B cell (primary cell): ENCODE measurements at regions not wholly inside any gene's neighbourhood (a gene's known extent, or its start where the extent isn't known, plus 50 kb on each side); places are given as distances from the start of the nearest gene placed in this dataset.

Experiments
- ATAC-seq: fragments of 200-7000 bp; cut with Tn5 transposase; one replicate; pipeline ENCODE4 v1.10.0; 2021; ENCODE audit warnings: low read depth, mild to moderate bottlenecking, moderate number of reproducible peaks, moderate library complexity
- CTCF ChIA-PET: fragments of 350-600 bp; sonication (Branson Sonifier 250); formaldehyde crosslinking; loops from one replicate; lab custom pipeline; 2021; ENCODE audit warnings: antibody characterized with exemption, inconsistent platforms; lab: Charles Lee
- POLR2A ChIA-PET: fragments of 350-600 bp; sonication (Branson Sonifier 250); formaldehyde crosslinking; loops from one replicate; lab custom pipeline; 2021; ENCODE audit warnings: antibody characterized with exemption; lab: Charles Lee
- DNase-seq: peaks from one replicate; pipeline ENCODE4 v3.0.0; 2013
- H2AFZ ChIP-seq: 2 replicates; pipeline ENCODE4 v1.6.1; 2012; ENCODE audit warnings: mild to moderate bottlenecking, low read depth, low read length; ENCODE audit not compliant: insufficient read depth, poor library complexity, severe bottlenecking
- H3K27ac ChIP-seq, 2 donors: 1 replicate in 1 of 2; 2 replicates in 1 of 2; pipeline ENCODE4 v1.5.1; 2012 to 2013; ENCODE audit warnings: low read length in 2 of 2, mild to moderate bottlenecking in 2 of 2, moderate library complexity in 1 of 2
- H3K27me3 ChIP-seq, 4 experiments: fragments of 200-600 bp in 1 of 4; sonication (generic) in 1 of 4; replicated peaks in 1 of 4; 1 replicate in 2 of 4; 2 replicates in 2 of 4; pipeline versions ENCODE4 v1.6.1 to v1.7.0; 2013 to 2016; ENCODE audit warnings: low read length in 3 of 4, mild to moderate bottlenecking in 2 of 4, mixed read lengths in 1 of 4, moderate library complexity in 1 of 4; ENCODE audit not compliant: insufficient read depth in 4 of 4, control insufficient read depth in 3 of 4; ENCODE audit errors: control extremely low read depth in 1 of 4
- H3K36me3 ChIP-seq, 2 experiments: replicated peaks in 1 of 2; 1 replicate in 1 of 2; 2 replicates in 1 of 2; pipeline versions ENCODE4 v1.6.1 to v1.7.1; 2013; ENCODE audit warnings: low read length in 1 of 2; ENCODE audit not compliant: insufficient read depth in 2 of 2, control insufficient read depth in 1 of 2; ENCODE audit errors: control extremely low read depth in 1 of 2, extremely low read depth in 1 of 2
- H3K4me1 ChIP-seq, 2 donors: fragments of 200-600 bp in 1 of 2; sonication (generic) in 1 of 2; 1 replicate in 1 of 2; 2 replicates in 1 of 2; pipeline versions ENCODE4 v1.5.1 to v1.6.1; 2013 to 2017; ENCODE audit warnings: low read length in 2 of 2; ENCODE audit not compliant: control insufficient read depth in 2 of 2, insufficient read depth in 2 of 2
- H3K4me2 ChIP-seq: replicated peaks from 2 replicates; pipeline ENCODE3; 2012; ENCODE audit warnings: mild to moderate bottlenecking, low read depth, low read length; ENCODE audit not compliant: poor library complexity, severe bottlenecking
- H3K4me3 ChIP-seq, 5 experiments: fragments of 200-600 bp in 1 of 5; sonication (generic) in 1 of 5; 1 replicate in 3 of 5; 2 replicates in 2 of 5; pipeline versions ENCODE4 v1.5.1 to v1.7.0; 2011 to 2016; ENCODE audit warnings: low read length in 4 of 5, mild to moderate bottlenecking in 4 of 5, low read depth in 2 of 5, control low read depth in 1 of 5, moderate library complexity in 1 of 5; ENCODE audit not compliant: insufficient read depth in 1 of 5; ENCODE audit errors: control extremely low read depth in 1 of 5, extremely low read depth in 1 of 5
- H3K79me2 ChIP-seq: fragments of 200-600 bp; sonication (generic); one replicate; pipeline ENCODE4 v1.6.0; 2016; ENCODE audit warnings: low read length; ENCODE audit not compliant: control insufficient read depth, insufficient read depth
- H3K9ac ChIP-seq: fragments of 200-600 bp; sonication (generic); 2 replicates; pipeline ENCODE4 v1.6.1; 2017; ENCODE audit warnings: mild to moderate bottlenecking, low read length, moderate library complexity
- H3K9me3 ChIP-seq, 3 donors: one replicate each; pipeline versions ENCODE4 v1.6.1 to v1.7.1; 2013; ENCODE audit warnings: low read length in 2 of 3; ENCODE audit not compliant: control insufficient read depth in 2 of 3, insufficient read depth in 1 of 3; ENCODE audit errors: control extremely low read depth in 1 of 3
- H4K20me1 ChIP-seq: 2 replicates; pipeline ENCODE4 v1.6.0; 2012; ENCODE audit warnings: mild to moderate bottlenecking, low read length; ENCODE audit not compliant: insufficient read depth, control insufficient read depth, poor library complexity, severe bottlenecking
- H3K27ac Mint-ChIP-seq: one replicate; pipeline ENCODE4 v1.8.0; 2021; ENCODE audit warnings: mixed read lengths
- H3K27me3 Mint-ChIP-seq: one replicate; pipeline ENCODE4 v1.8.0; 2021; ENCODE audit warnings: mixed read lengths
- H3K4me1 Mint-ChIP-seq: one replicate; pipeline ENCODE4 v1.8.0; 2021; ENCODE audit warnings: mixed read lengths
- H3K4me3 Mint-ChIP-seq: one replicate; pipeline ENCODE4 v1.8.0; 2021; ENCODE audit warnings: mixed read lengths
- H3K9me3 Mint-ChIP-seq: one replicate; pipeline ENCODE4 v1.8.0; 2022; ENCODE audit warnings: mixed read lengths; ENCODE audit not compliant: insufficient read depth
- EZH2 ChIP-seq: IDR thresholded peaks from 2 replicates; pipeline ENCODE4 v1.6.1; 2012; ENCODE audit warnings: borderline replicate concordance, low read depth, mild to moderate bottlenecking, moderate library complexity, low read length; ENCODE audit not compliant: insufficient read depth, poor library complexity, severe bottlenecking
- WGBS: methylation state at CpG from one replicate; pipeline ENCODE4 v1.1.5; 2013; ENCODE audit warnings: missing lambda C conversion rate; ENCODE audit not compliant: insufficient coverage; 5-methylcytosine and 5-hydroxymethylcytosine counted together
- intact Hi-C: fragments of 100-400 bp; cut with micrococcal nuclease; formaldehyde crosslinking; loops from one replicate; pipeline ENCODE4 v1.10.0; 2022
- TF ChIP-seq, protein P1 (sequence below): fragments of 200-600 bp; IDR thresholded peaks from one replicate; pipeline ENCODE4 v1.8.0; 2022; ENCODE audit warnings: antibody characterized with exemption, mild to moderate bottlenecking

DNA sequence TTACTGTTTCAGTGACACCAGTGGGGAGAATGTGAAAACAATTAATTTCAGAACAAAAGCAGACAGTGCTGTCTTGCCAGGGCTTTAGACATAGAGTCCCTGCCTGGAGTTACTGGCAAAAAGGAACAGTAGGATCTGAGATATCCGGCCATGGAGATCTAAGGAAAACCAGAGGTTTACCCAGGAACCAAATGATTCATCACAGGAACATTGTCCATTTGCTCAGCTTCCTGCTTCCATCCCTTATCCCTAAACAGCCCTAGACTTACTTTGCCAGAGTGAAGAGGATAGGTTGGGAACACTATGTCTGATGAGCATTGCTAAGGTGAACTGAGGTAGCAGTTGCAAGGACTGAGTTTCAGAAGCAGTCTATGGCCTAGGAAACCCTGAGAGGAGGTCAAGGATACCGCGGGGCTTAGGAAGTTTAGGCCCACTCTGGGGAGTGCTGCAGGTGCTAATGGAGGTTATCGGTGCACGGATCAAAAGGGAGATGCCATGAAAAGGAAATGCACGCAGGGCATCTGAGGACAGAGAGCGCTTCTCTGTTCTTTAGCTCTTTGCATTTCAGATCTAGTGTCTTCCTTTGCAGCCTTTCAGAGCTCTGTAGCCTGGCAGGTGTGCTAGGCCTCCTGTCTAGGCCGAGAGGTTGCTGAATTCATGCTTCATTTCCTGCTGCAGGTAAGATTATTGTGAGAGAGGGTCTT, 223.9 kb downstream of the CDCA7 start:
- Histone ChIP-seq H3K27ac (no peak overlapping the region), H3K9me3 (no peaks in the 10 kb centered on the region), H3K4me1 (no peaks in the 10 kb centered on the region), H3K9ac (no peak overlapping the region), H4K20me1 (no peaks in the 10 kb centered on the region), H3K4me3 (no peak overlapping the region), H3K4me2 (no peak overlapping the region), H3K27me3 (peaks cover 0 to 3% (median 0%) of the 10 kb centered on the region in 4 experiments), H3K36me3 (no peaks in the 10 kb centered on the region), H2AFZ (no peak overlapping the region), H3K79me2 (no peaks in the 10 kb centered on the region)
- CTCF ChIA-PET: no interaction called here
- Mint-ChIP-seq H3K9me3 (no peaks in the 10 kb centered on the region), H3K4me1 (no peaks in the 10 kb centered on the region), H3K27ac (no peak overlapping the region), H3K4me3 (no peak overlapping the region), H3K27me3 (peaks cover 12% of the 10 kb centered on the region)
- ATAC-seq (no peak), DNase-seq (no peak)
- intact Hi-C loops: no loop called here
- 94% methylated on average over 8 of the region's 8 CpGs for WGBS
- TF ChIP-seq EZH2: no peak
- TF ChIP-seq, protein P1, sequence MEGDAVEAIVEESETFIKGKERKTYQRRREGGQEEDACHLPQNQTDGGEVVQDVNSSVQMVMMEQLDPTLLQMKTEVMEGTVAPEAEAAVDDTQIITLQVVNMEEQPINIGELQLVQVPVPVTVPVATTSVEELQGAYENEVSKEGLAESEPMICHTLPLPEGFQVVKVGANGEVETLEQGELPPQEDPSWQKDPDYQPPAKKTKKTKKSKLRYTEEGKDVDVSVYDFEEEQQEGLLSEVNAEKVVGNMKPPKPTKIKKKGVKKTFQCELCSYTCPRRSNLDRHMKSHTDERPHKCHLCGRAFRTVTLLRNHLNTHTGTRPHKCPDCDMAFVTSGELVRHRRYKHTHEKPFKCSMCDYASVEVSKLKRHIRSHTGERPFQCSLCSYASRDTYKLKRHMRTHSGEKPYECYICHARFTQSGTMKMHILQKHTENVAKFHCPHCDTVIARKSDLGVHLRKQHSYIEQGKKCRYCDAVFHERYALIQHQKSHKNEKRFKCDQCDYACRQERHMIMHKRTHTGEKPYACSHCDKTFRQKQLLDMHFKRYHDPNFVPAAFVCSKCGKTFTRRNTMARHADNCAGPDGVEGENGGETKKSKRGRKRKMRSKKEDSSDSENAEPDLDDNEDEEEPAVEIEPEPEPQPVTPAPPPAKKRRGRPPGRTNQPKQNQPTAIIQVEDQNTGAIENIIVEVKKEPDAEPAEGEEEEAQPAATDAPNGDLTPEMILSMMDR: no peak
- POLR2A ChIA-PET: no interaction called here

DNA sequence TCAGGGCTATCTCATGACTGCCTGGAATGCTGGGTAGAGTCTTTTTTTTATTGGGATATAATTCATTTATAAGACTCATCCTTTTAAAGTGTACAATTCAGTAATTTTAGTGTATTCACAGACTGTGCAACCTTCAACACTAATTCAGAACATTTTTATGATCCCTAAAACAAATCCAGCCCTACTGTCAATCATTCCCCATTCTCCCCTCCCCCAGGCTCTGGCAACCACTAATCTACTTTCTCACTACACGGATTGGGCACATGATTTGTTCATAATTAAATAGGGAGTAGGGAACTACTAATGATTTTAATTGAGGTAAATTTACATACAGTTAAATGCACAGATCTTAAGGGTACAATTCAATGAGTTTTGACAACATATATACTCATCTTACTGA, 225.7 kb downstream of the CDCA7 start:
- intact Hi-C loops: no loop called here

More for the DNA sequence above, 225.7 kb downstream of the CDCA7 start:
- Histone ChIP-seq H3K36me3 (no peaks in the 10 kb centered on the region), H3K4me3 (no peak overlapping the region), H2AFZ (no peak overlapping the region), H3K27me3 (peaks cover 0 to 3% (median 0%) of the 10 kb centered on the region in 4 experiments), H3K4me1 (no peaks in the 10 kb centered on the region), H4K20me1 (no peaks in the 10 kb centered on the region), H3K9me3 (no peaks in the 10 kb centered on the region), H3K9ac (no peak overlapping the region), H3K79me2 (no peaks in the 10 kb centered on the region), H3K4me2 (no peak overlapping the region), H3K27ac (no peak overlapping the region)
- ATAC-seq: no peak
- TF ChIP-seq, protein P1: no peak
- TF ChIP-seq EZH2: no peak
- no peak for DNase-seq
- ChIA-PET POLR2A (no interaction called here), CTCF (no interaction called here)
- Mint-ChIP-seq H3K4me3 (no peak overlapping the region), H3K4me1 (no peaks in the 10 kb centered on the region), H3K27me3 (peaks cover 13% of the 10 kb centered on the region), H3K9me3 (no peaks in the 10 kb centered on the region), H3K27ac (no peak overlapping the region)
- WGBS: no CpG with 5 or more reads among the region's 1 CpG
